Chondrocyte (in vitro differentiated cells): ENCODE measurements at regions not wholly inside any gene's neighbourhood (a gene's known extent, or its start where the extent isn't known, plus 50 kb on each side); places are given as distances from the start of the nearest gene placed in this dataset.
A peak's percentile ranks its signal among the peaks of the same experiment; 100 is the strongest.
"Not testable (repeated sequence)": the region's sequence is repeated elsewhere in the genome, so short reads cannot be mapped to it uniquely, and the experiment has no call there.

Experiments
- DNase-seq: peaks from one replicate; pipeline ENCODE4 v3.0.0; 2021; ENCODE audit warnings: mixed read lengths, low spot score
- H3K27ac Mint-ChIP-seq: one replicate; pipeline ENCODE4 v1.8.0; 2021; ENCODE audit warnings: mild to moderate bottlenecking, moderate library complexity, mixed read lengths; ENCODE audit not compliant: unreplicated experiment
- H3K27me3 Mint-ChIP-seq: 2 replicates; pipeline ENCODE4 v1.8.0; 2021; ENCODE audit warnings: low read depth, mixed read lengths
- H3K36me3 Mint-ChIP-seq: 2 replicates; pipeline ENCODE4 v1.8.0; 2021; ENCODE audit warnings: low read depth, mixed read lengths
- H3K4me1 Mint-ChIP-seq: 2 replicates; pipeline ENCODE4 v1.8.0; 2021; ENCODE audit warnings: low read depth, mild to moderate bottlenecking, mixed read lengths
- H3K4me3 Mint-ChIP-seq: one replicate; pipeline ENCODE4 v1.8.0; 2021; ENCODE audit warnings: mild to moderate bottlenecking, moderate library complexity, mixed read lengths; ENCODE audit not compliant: unreplicated experiment
- H3K9me3 Mint-ChIP-seq: 2 replicates; pipeline ENCODE4 v1.8.0; 2021; ENCODE audit warnings: low read depth, mixed read lengths
- TF ChIP-seq, protein P1 (sequence below): fragments of 200-600 bp; sonication (generic); IDR thresholded peaks from 2 replicates; pipeline ENCODE4 v1.5.0; 2021; ENCODE audit warnings: antibody characterized with exemption, mild to moderate bottlenecking, moderate library complexity

DNA sequence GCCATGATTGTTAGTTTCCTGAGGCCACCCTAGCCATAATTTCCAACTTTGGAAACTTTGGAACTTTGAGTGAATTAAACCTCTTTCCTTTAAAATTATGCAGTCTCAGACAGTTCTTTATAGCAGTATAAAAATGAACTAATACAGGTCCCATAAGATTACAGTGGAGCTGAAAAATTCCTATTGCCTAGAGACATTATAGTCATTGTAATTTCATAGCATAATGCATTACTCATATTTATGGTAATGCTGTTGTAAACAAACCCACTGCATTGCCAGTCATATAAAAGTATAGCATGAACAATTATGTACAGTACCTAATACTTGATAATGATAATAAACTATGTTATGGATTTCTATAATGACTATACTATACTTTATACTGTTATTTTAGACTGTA lies 88.0 kb upstream of the TMEM229A start:
- peaks cover 2% of the 10 kb centered on the region for H3K4me1 Mint-ChIP-seq
- H3K27me3 Mint-ChIP-seq: no peaks in the 10 kb centered on the region
- H3K4me3 Mint-ChIP-seq: no peak overlapping the region
- H3K27ac Mint-ChIP-seq: no peak overlapping the region
- DNase-seq: no peak
- TF ChIP-seq, protein P1, sequence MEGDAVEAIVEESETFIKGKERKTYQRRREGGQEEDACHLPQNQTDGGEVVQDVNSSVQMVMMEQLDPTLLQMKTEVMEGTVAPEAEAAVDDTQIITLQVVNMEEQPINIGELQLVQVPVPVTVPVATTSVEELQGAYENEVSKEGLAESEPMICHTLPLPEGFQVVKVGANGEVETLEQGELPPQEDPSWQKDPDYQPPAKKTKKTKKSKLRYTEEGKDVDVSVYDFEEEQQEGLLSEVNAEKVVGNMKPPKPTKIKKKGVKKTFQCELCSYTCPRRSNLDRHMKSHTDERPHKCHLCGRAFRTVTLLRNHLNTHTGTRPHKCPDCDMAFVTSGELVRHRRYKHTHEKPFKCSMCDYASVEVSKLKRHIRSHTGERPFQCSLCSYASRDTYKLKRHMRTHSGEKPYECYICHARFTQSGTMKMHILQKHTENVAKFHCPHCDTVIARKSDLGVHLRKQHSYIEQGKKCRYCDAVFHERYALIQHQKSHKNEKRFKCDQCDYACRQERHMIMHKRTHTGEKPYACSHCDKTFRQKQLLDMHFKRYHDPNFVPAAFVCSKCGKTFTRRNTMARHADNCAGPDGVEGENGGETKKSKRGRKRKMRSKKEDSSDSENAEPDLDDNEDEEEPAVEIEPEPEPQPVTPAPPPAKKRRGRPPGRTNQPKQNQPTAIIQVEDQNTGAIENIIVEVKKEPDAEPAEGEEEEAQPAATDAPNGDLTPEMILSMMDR: no peak
- H3K36me3 Mint-ChIP-seq: no peaks in the 10 kb centered on the region
- peaks cover 24% of the 10 kb centered on the region for H3K9me3 Mint-ChIP-seq

DNA sequence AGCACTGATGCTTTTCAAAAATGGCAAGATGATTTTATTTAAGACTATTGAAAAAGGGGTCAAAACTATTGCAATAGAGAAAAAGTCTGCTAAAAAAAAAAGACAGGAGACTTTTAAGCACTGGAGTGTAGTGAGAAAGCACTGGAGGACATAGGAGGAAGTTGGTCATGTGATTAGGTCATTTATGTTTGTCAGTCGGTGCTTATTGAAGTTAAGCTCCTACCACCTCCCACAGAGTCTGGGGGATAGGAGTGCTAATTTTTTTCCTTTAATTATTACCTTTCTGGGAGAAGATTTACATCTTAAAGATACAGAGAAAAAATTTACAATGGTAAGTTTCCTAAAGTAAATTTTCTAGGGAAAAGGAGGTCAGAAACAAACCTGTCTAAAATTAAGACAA lies 80.2 kb upstream of the TMEM229A start:
- peaks cover 17% of the 10 kb centered on the region for H3K9me3 Mint-ChIP-seq
- H3K36me3 Mint-ChIP-seq: no peaks in the 10 kb centered on the region
- H3K27ac Mint-ChIP-seq: no peak overlapping the region
- DNase-seq: no peak
- H3K4me1 Mint-ChIP-seq: no peaks in the 10 kb centered on the region
- H3K4me3 Mint-ChIP-seq: no peak overlapping the region
- TF ChIP-seq, protein P1: no peak
- H3K27me3 Mint-ChIP-seq: peaks cover 8% of the 10 kb centered on the region

DNA sequence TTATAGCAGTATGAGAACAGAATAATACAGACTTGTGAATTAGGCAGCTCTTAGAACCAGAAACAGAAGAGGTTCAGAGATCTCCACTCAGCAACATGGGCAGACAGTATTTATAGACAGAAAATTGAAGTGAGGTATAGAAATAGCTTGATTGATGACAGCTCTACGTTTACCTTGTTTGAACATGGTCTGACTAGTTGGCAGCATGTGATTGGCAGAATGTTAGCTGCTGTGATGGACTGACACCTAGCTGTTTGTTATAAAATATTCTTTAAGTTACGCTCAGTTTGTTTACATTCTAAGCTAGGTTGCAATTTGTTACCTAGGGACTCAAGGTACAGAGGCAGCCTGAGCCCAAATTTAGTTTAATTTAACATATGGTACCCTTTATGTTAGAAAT lies 73.7 kb upstream of the TMEM229A start:
- Mint-ChIP-seq H3K4me3 (no peak overlapping the region), H3K9me3 (peaks cover 13% of the 10 kb centered on the region), H3K4me1 (no peaks in the 10 kb centered on the region), H3K27me3 (peaks cover 4% of the 10 kb centered on the region), H3K27ac (no peak overlapping the region), H3K36me3 (no peaks in the 10 kb centered on the region)
- DNase-seq: no peak
- TF ChIP-seq, protein P1: no peak

DNA sequence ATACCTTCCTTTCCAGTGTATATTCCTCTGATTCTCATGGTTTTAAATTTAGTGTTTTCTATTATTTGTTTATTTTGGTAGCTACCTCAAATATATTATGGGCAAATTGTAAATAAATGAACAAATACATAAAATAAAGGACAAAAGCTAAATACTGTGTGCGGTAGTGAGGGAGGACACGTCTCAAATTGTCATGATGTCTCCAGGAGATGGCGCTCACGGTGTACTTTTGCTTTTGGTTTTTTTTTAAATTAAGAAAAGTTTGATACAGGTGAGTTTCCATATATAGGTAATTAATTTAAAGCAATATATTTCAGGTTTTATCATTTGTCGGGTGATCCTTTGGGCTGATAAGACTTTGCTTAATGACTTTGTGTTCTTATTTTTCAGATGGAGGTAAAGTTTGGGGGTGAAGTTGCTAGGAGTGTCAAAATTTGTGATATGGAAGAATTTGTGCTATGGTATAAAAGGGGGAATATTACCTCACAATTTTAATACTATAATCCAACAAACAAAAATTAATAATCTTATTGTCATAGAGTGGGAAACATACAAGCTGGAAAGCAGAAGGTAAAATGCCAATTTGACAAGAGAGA lies 68.4 kb upstream of the TMEM229A start:
- Mint-ChIP-seq H3K27ac (no peak overlapping the region), H3K4me1 (no peaks in the 10 kb centered on the region), H3K4me3 (no peak overlapping the region), H3K27me3 (peaks cover 4% of the 10 kb centered on the region), H3K9me3 (peaks cover 15% of the 10 kb centered on the region), H3K36me3 (no peaks in the 10 kb centered on the region)
- DNase-seq: no peak
- TF ChIP-seq, protein P1: peak; percentile 83

DNA sequence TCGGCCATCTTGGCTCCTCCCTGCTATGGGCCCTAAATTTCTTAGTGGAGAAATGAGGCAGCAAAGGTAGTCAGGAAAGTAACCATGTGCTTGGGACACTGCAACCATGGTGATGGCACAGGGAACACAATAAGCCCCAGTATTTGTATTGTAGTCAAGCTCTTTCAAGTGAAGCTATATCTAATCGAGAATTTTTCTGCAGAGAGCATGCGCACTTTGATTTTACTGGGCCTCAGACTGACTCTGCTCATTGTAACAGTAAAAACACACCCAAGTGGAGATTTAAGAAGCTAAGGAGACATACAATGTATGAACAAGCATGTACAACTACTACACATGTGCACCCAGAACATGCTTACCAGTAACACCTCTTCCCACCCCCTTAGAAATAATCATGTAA lies 67.3 kb upstream of the TMEM229A start:
- peaks cover 4% of the 10 kb centered on the region for H3K27me3 Mint-ChIP-seq
- H3K36me3 Mint-ChIP-seq: no peaks in the 10 kb centered on the region
- no peak overlapping the region for H3K4me3 Mint-ChIP-seq
- no peak for DNase-seq
- peaks cover 15% of the 10 kb centered on the region for H3K9me3 Mint-ChIP-seq
- TF ChIP-seq, protein P1: no peak
- no peak overlapping the region for H3K27ac Mint-ChIP-seq
- H3K4me1 Mint-ChIP-seq: no peaks in the 10 kb centered on the region

DNA sequence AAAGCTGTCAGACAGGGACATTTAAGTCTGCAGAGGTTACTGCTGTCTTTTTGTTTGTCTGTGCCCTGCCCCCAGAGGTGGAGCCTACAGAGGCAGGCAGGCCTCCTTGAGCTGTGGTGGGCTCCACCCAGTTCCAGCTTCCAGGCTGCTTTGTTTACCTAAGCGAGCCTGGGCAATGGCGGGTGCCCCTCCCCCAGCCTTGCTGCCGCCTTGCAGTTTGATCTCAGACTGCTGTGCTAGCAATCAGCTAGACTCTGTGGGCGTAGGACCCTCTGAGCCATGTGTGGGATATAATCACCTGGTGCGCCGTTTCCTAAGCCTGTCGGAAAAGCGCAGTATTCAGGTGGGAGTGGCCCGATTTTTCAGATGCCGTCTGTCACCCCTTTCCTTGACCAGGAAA lies 66.7 kb upstream of the TMEM229A start:
- H3K4me3 Mint-ChIP-seq, H3K27ac Mint-ChIP-seq, H3K36me3 Mint-ChIP-seq, H3K27me3 Mint-ChIP-seq, H3K4me1 Mint-ChIP-seq, DNase-seq: not testable (repeated sequence)
- peaks cover 11% of the 10 kb centered on the region for H3K9me3 Mint-ChIP-seq
